ENCODE measurements at regions not wholly inside any gene's neighbourhood (a gene's known extent, or its start where the extent isn't known, plus 50 kb on each side); places are given as distances from the start of the nearest gene placed in this dataset.

DNA sequence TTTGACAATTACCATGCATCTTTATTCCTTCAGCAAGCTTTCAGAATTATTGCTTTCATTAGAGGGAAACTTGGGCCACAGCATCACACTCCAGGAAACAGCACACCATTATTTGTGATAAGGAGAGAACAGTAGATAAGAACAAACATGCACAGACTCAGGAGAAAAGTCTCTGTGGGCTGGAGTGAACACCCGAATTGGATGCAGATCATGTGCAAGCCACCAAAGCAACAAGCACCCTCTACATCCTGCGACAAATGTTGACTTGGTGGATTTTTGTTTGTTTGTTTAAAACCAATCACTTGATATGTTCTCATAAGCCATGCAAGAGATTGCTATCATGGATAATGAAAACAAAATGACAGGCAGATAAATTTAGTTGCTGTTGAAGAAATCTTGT is 67.7 kb upstream of the ZFP64 start:
- Histone ChIP-seq H3K9me3 (ENCODE audit: insufficient read depth in 2 of 2, low read depth in 1 of 2, low read length in 1 of 2) (no peaks in the 10 kb centered on the region), H3K4me3 (ENCODE audit: extremely low read depth in 1 of 4, insufficient read depth in 2 of 4, low read depth in 3 of 4, low read length in 4 of 4) (no peak overlapping the region), H3K36me3 (ENCODE audit: control insufficient read depth in 2 of 4, insufficient read depth in 4 of 4, low read length in 3 of 4) (no peaks in the 10 kb centered on the region), H4K5ac (ENCODE audit: insufficient read length, low read depth, low read length) (no peak overlapping the region), H2BK120ac (replicated peaks; ENCODE audit: low read depth, low read length) (no peak overlapping the region), H3K4ac (replicated peaks; ENCODE audit: insufficient read length, low read depth, low read length) (no peak overlapping the region), H3K14ac (ENCODE audit: insufficient read length) (no peak overlapping the region), H2BK15ac (ENCODE audit: low read length) (no peak overlapping the region), H2BK20ac (ENCODE audit: low read length) (no peak overlapping the region), H3K79me2 (ENCODE audit: control insufficient read depth in 1 of 2, insufficient read depth in 2 of 2, low read length in 2 of 2) (no peaks in the 10 kb centered on the region), H3K18ac (ENCODE audit: extremely low read depth, low read length) (no peak overlapping the region), H3K4me1 (replicated peaks in 1 of 4; ENCODE audit: control insufficient read depth in 3 of 4, insufficient read depth in 4 of 4, low read length in 3 of 4) (no peaks in the 10 kb centered on the region), H2BK12ac (ENCODE audit: low read depth, low read length) (no peak overlapping the region), H4K20me1 (replicated peaks in 1 of 2; ENCODE audit: control insufficient read depth in 1 of 2, insufficient read depth in 2 of 2, low read length in 2 of 2) (no peaks in the 10 kb centered on the region), H3K9ac (replicated peaks in 1 of 4; ENCODE audit: extremely low read depth in 1 of 4, low read depth in 3 of 4, low read length in 3 of 4) (no peak overlapping the region), H3K23ac (ENCODE audit: insufficient read length) (no peak overlapping the region), H3K79me1 (ENCODE audit: low read depth, low read length) (no peaks in the 10 kb centered on the region), H4K8ac (ENCODE audit: extremely low read depth, insufficient read depth, low read length) (no peak overlapping the region), H2BK5ac (ENCODE audit: low read depth, low read length) (no peak overlapping the region), H2AFZ (ENCODE audit: low read length) (no peak overlapping the region), H2AK5ac (ENCODE audit: low read depth, low read length) (no peak overlapping the region), H3K27me3 (replicated peaks in 1 of 4; ENCODE audit: control insufficient read depth in 3 of 4, extremely low read depth in 1 of 4, insufficient read depth in 3 of 4, low read length in 3 of 4) (no peaks in the 10 kb centered on the region), H4K91ac (replicated peaks; ENCODE audit: insufficient read length, low read length) (no peak overlapping the region), H3K27ac (ENCODE audit: low read depth, low read length) (no peak overlapping the region), H3K56ac (replicated peaks; ENCODE audit: insufficient read length, low read depth, low read length) (no peak overlapping the region), H3K23me2 (ENCODE audit: low read depth, low read length) (no peaks in the 10 kb centered on the region; the same call in 1 of the 2 replicates), H3K4me2 (ENCODE audit: insufficient read depth in 1 of 2, low read depth in 2 of 2, low read length in 2 of 2) (no peak overlapping the region)
- no peak for DNase-seq (ENCODE audit: low read depth in 1 of 2, low spot score in 2 of 2)
- TF ChIP-seq TBP (IDR thresholded peaks at IDR 0.05; ENCODE audit: low read depth, low read length) (no peak), HDAC2 (IDR thresholded peaks at IDR 0.05; ENCODE audit: borderline replicate concordance in 1 of 2, low read depth in 2 of 2, low read length in 2 of 2) (no peak)
- no peak for FAIRE-seq
- ChIA-PET CTCF (ENCODE audit: partially characterized antibody) (interaction anchor here (1.5 kb wide), 1 partner anchor 16 kb away, joined by 5 read pairs; no protein-coding TSS in a partner anchor), POLR2A (ENCODE audit: partially characterized antibody) (no interaction called here)
- WGBS, 2 experiments (ENCODE audit: extremely low coverage in 1 of 2, insufficient coverage in 1 of 2, insufficient read length in 1 of 2, insufficient replicate concordance in 2 of 2, low coverage in 1 of 2, low lambda C conversion rate in 2 of 2, missing lambda C conversion rate in 1 of 2), result 93% methylated on average over 2 of the region's 2 CpGs; no CpG with 5 or more reads in 1 of the 2 experiments

All from H1 (cell line).